GM12878 (cell line): ENCODE measurements at regions not wholly inside any gene's neighbourhood (a gene's known extent, or its start where the extent isn't known, plus 50 kb on each side); places are given as distances from the start of the nearest gene placed in this dataset.

Source experiments
- ATAC-seq: fragments of 200-7000 bp; cut with Tn5 transposase; 3 replicates; pipeline ENCODE4 v1.9.1; 2020; ENCODE audit warnings: mild to moderate bottlenecking, moderate library complexity
- BruUV-seq: library from RNA; stranded (reverse); fragments of 400-500 nt; replicated peaks from 2 replicates; lab custom pipeline; 2021; lab: Mats Ljungman, UMichigan
- CTCF ChIA-PET: fragments of 300-600 bp; sonication (Branson Sonifier 250); formaldehyde crosslinking; extraction: SDS; loops from one replicate; lab custom pipeline; 2021; ENCODE audit warnings: inconsistent platforms; lab: Yijun Ruan, JAX
- POLR2A ChIA-PET: fragments of 350-600 bp; formaldehyde crosslinking; extraction: SDS; loops from one replicate; lab custom pipeline; 2021; ENCODE audit warnings: inconsistent platforms; lab: Charles Lee
- RAD21 ChIA-PET: fragments of 300-600 bp; sonication (Branson Sonifier 250); formaldehyde crosslinking; loops from one replicate; lab custom pipeline; 2023; ENCODE audit warnings: antibody characterized with exemption; ENCODE audit not compliant: unreplicated experiment; lab: Charles Lee
- SMC1A ChIA-PET: fragments of 300-600 bp; sonication (Branson Sonifier 250); formaldehyde crosslinking; loops from one replicate; lab custom pipeline; 2023; ENCODE audit not compliant: unreplicated experiment, uncharacterized antibody; lab: Charles Lee
- DNase-seq: peaks from one replicate; pipeline ENCODE4 v3.0.0-alpha.2; 2011; ENCODE audit warnings: low read depth, low spot score
- FAIRE-seq: peaks from 3 replicates; lab custom pipeline; 2011; peaks lifted over from hg19 to GRCh38; lab: Jason Lieb, UNC
- H2AFZ ChIP-seq: 2 replicates; pipeline ENCODE4 v1.6.0; 2011; ENCODE audit warnings: low read depth, low read length, control low read depth; ENCODE audit not compliant: control insufficient read depth
- H3K27ac ChIP-seq: 2 replicates; pipeline ENCODE4 v1.5.1; 2011; ENCODE audit warnings: control low read depth; ENCODE audit not compliant: control insufficient read depth, insufficient read depth
- H3K27me3 ChIP-seq, 2 experiments: replicated peaks in 1 of 2; 2 replicates each; pipeline versions ENCODE4 v1.6.0 to v1.6.1; 2011; ENCODE audit warnings: low read length in 1 of 2; ENCODE audit not compliant: control insufficient read depth in 2 of 2, insufficient read depth in 2 of 2
- H3K36me3 ChIP-seq, 2 experiments: 2 replicates each; pipeline ENCODE4 v1.5.1; 2011; ENCODE audit warnings: low read length in 1 of 2; ENCODE audit not compliant: control insufficient read depth in 2 of 2, insufficient read depth in 2 of 2
- H3K4me1 ChIP-seq: 2 replicates; pipeline ENCODE4 v1.6.1; 2011; ENCODE audit warnings: mild to moderate bottlenecking, low read length, moderate library complexity, mixed read lengths; ENCODE audit not compliant: control insufficient read depth, insufficient read depth
- H3K4me2 ChIP-seq: 2 replicates; pipeline ENCODE4 v1.6.0; 2011; ENCODE audit warnings: control low read depth; ENCODE audit not compliant: control insufficient read depth, insufficient read depth
- H3K4me3 ChIP-seq: fragments of 200-600 bp; sonication (generic); 2 replicates; pipeline ENCODE4 v1.5.1; 2016
- H3K79me2 ChIP-seq: 2 replicates; pipeline ENCODE4 v1.6.0; 2011; ENCODE audit warnings: low read length; ENCODE audit not compliant: control insufficient read depth, insufficient read depth
- H3K9ac ChIP-seq: 2 replicates; pipeline ENCODE4 v1.8.0; 2011; ENCODE audit warnings: low read length, control low read depth, mixed read lengths; ENCODE audit not compliant: control insufficient read depth, insufficient read depth
- H3K9me3 ChIP-seq: replicated peaks from 3 replicates; pipeline ENCODE4 v1.5.1; 2011; ENCODE audit warnings: mild to moderate bottlenecking, low read length; ENCODE audit not compliant: control insufficient read depth, insufficient read depth
- H4K20me1 ChIP-seq: 2 replicates; pipeline ENCODE4 v1.6.0; 2011; ENCODE audit not compliant: control insufficient read depth, insufficient read depth
- BACH1 ChIP-seq: fragments of 450-650 bp; IDR thresholded peaks from 2 replicates; pipeline ENCODE4 v1.6.1; 2017; ENCODE audit warnings: mild to moderate bottlenecking, borderline replicate concordance
- CREB1 ChIP-seq: IDR thresholded peaks from 2 replicates; pipeline ENCODE4 v1.6.1; 2012; ENCODE audit warnings: low read depth, mild to moderate bottlenecking, inconsistent platforms
- FOS ChIP-seq: IDR thresholded peaks from 3 replicates; pipeline ENCODE4 v1.6.1; 2011; ENCODE audit warnings: borderline replicate concordance; ENCODE audit not compliant: insufficient read length; ENCODE audit errors: extremely low read depth
- FOXK2 ChIP-seq: fragments of 450-650 bp; IDR thresholded peaks from 2 replicates; pipeline ENCODE4 v1.6.1; 2017; ENCODE audit warnings: mild to moderate bottlenecking, moderate library complexity
- GATAD2B ChIP-seq: fragments of 450-650 bp; conservative IDR thresholded peaks from 2 replicates; pipeline ENCODE4 v1.6.1; 2017; ENCODE audit warnings: low read depth, mild to moderate bottlenecking, moderate library complexity
- HDAC6 ChIP-seq: fragments of 200-600 bp; sonication (generic); IDR thresholded peaks from one replicate; pipeline ENCODE4 v1.8.0; 2017; ENCODE audit warnings: antibody characterized with exemption; ENCODE audit not compliant: unreplicated experiment
- KLF5 ChIP-seq: fragments of 450-650 bp; IDR thresholded peaks from 2 replicates; pipeline ENCODE4 v1.6.1; 2014; ENCODE audit warnings: mild to moderate bottlenecking; ENCODE audit not compliant: partially characterized antibody
- MTA2 ChIP-seq: fragments of 450-650 bp; IDR thresholded peaks from 2 replicates; pipeline ENCODE4 v1.6.1; 2016; ENCODE audit warnings: low read depth, mild to moderate bottlenecking, moderate library complexity
- MYB ChIP-seq: fragments of 150-350 bp; IDR thresholded peaks from 2 replicates; pipeline ENCODE4 v1.6.1; 2014; ENCODE audit warnings: mild to moderate bottlenecking, low read depth, low read length, borderline replicate concordance
- NKRF ChIP-seq: fragments of 450-650 bp; conservative IDR thresholded peaks from 2 replicates; pipeline ENCODE4 v1.6.1; 2017; ENCODE audit warnings: mild to moderate bottlenecking, moderate library complexity
- NRF1 ChIP-seq: conservative IDR thresholded peaks from 2 replicates; pipeline ENCODE4 v1.6.1; 2011; ENCODE audit warnings: mild to moderate bottlenecking, low read depth, low read length, improper control_type of control experiment
- PKNOX1 ChIP-seq: fragments of 450-650 bp; IDR thresholded peaks from 2 replicates; pipeline ENCODE4 v1.6.1; 2016; ENCODE audit warnings: mild to moderate bottlenecking
- SIX5 ChIP-seq: IDR thresholded peaks from 2 replicates; pipeline ENCODE4 v1.6.1; 2011; ENCODE audit warnings: mild to moderate bottlenecking, low read depth, low read length, moderate library complexity; ENCODE audit not compliant: severe bottlenecking
- SRF ChIP-seq, 2 experiments: IDR thresholded peaks; 2 replicates each; pipeline ENCODE4 v1.6.1; 2011; ENCODE audit warnings: low read depth in 2 of 2, low read length in 2 of 2, mild to moderate bottlenecking in 1 of 2, moderate library complexity in 1 of 2
- SUZ12 ChIP-seq: fragments of 200-600 bp; sonication (generic); IDR thresholded peaks from one replicate; pipeline ENCODE4 v1.6.1; 2018; ENCODE audit warnings: antibody characterized with exemption, mild to moderate bottlenecking; ENCODE audit not compliant: unreplicated experiment
- ZNF24 ChIP-seq: fragments of 450-650 bp; IDR thresholded peaks from 2 replicates; pipeline ENCODE4 v1.6.1; 2017; ENCODE audit warnings: antibody characterized with exemption, mild to moderate bottlenecking
- ZNF384 ChIP-seq: IDR thresholded peaks from 2 replicates; pipeline ENCODE4 v1.6.1; 2012; ENCODE audit warnings: low read depth, mild to moderate bottlenecking, low read length, improper control_type of control experiment, borderline replicate concordance
- WGBS: methylation state at CpG from one replicate; pipeline ENCODE4 v1.1.6; 2016; ENCODE audit warnings: low lambda C conversion rate; ENCODE audit not compliant: insufficient replicate concordance, insufficient coverage; ENCODE audit errors: missing lambda C conversion rate; 5-methylcytosine and 5-hydroxymethylcytosine counted together
- in situ Hi-C: fragments of 300-500 bp; cut with MboI; formaldehyde crosslinking; loops from 9 replicates; pipeline ENCODE4 v1.14.3; 2018; ENCODE audit warnings: mixed read lengths
- intact Hi-C: fragments of 100-400 bp; cut with micrococcal nuclease; formaldehyde crosslinking; loops from one replicate; pipeline ENCODE4 v1.14.2; 2022; ENCODE audit not compliant: unreplicated experiment

- ATAC-seq (no peak), DNase-seq (no peak), FAIRE-seq (no peak)
- Histone ChIP-seq H3K4me3 (no peak overlapping the region), H3K36me3 (no peaks in the 10 kb centered on the region), H3K4me1 (no peaks in the 10 kb centered on the region), H4K20me1 (no peaks in the 10 kb centered on the region), H3K27ac (no peak overlapping the region), H3K9me3 (no peaks in the 10 kb centered on the region), H3K79me2 (no peaks in the 10 kb centered on the region), H3K9ac (no peak overlapping the region), H3K4me2 (no peak overlapping the region), H3K27me3 (peaks cover 0 to 2% of the 10 kb centered on the region in 2 experiments; a peak in 2 of 4 replicates), H2AFZ (no peak overlapping the region)
- ChIA-PET RAD21 (no interaction called here), SMC1A (interaction anchor here (1.5 kb wide), 1 partner anchor 15 kb away, joined by 5 read pairs; no protein-coding TSS in a partner anchor), POLR2A (no interaction called here), CTCF (interaction anchor here (0.6 kb wide), 1 partner anchor 181 kb away, joined by 3 read pairs; no protein-coding TSS in a partner anchor)
- intact Hi-C loops (no loop called here), in situ Hi-C loops (no loop called here)
- TF ChIP-seq FOXK2 (no peak), NRF1 (no peak), HDAC6 (no peak), FOS (no peak), SIX5 (no peak), ZNF24 (no peak), SUZ12 (no peak), SRF (IDR thresholded peaks at IDR 0.05; ENCODE audit: low read depth in 2 of 2, low read length in 2 of 2) (no peak), BACH1 (no peak), KLF5 (no peak), NKRF (no peak), PKNOX1 (no peak), MYB (no peak), CREB1 (no peak), ZNF384 (no peak), MTA2 (no peak), GATAD2B (no peak)
- 35% methylated on average over 4 of the region's 4 CpGs for WGBS
- no TSS peak for BruUV-seq
These were observed 123.9 kb downstream of the ACKR3 start for GRCh38 chr2:236693531-236693930.
